HS-27A (cell line): ENCODE measurements at regions not wholly inside any gene's neighbourhood (a gene's known extent, or its start where the extent isn't known, plus 50 kb on each side); places are given as distances from the start of the nearest gene placed in this dataset.

Experiments
- DNase-seq: peaks from one replicate; pipeline ENCODE4 v3.0.0-alpha.2; 2012; ENCODE audit warnings: low read depth, missing footprints

GRCh38 chr21:27817902-27818623 lies 851.2 kb upstream of the ADAMTS5 start:
- DNase-seq = no peak

DNA sequence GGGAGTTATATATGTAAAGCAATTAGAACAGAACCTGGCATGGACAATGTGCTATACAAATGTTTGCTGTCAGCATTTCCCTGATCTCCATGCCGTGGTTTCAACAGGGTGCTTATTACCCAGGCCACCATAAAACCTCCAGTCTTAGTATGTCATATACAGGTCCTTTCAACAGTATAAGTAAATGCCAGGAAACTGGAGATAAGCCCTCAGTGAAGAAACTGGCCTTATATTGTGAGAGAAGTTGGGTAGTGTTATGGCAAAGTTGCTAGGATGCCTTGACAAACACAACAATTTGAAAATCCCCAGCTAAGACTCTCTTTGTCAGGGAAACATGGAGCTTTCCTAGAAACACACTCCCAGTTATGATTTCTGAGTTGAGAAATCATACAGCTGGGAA lies 850.2 kb upstream of the ADAMTS5 start:
- no peak for DNase-seq

- no peak for DNase-seq
Observed at GRCh38 chr21:27816301-27816700, 849.4 kb upstream of the ADAMTS5 start.

- DNase-seq = no peak
Observed at GRCh38 chr21:27814226-27814625, 847.3 kb upstream of the ADAMTS5 start.

- no peak for DNase-seq
Observed at GRCh38 chr21:27813750-27814149, 846.9 kb upstream of the ADAMTS5 start.

- DNase-seq = no peak
Observed at GRCh38 chr21:27813344-27813743, 846.5 kb upstream of the ADAMTS5 start.

DNA sequence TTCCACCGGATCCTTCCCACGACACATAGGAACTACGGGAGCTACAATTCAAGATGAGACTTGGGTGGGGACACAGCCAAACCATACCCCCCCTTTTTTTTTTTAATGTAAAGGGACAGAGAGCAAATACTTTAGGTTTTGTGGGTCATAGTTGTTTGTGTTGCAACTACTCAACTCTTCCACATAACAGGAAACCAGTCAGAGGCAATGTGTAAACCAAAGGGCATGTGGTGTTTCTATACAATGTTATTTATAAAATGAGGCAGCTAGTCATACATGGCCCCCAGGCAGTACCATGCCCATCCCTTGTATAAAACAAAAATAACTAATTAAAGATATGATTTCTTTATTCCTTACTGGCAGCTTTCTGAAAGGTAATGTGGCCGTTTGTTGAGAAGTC lies 845.4 kb upstream of the ADAMTS5 start:
- no peak for DNase-seq

DNA sequence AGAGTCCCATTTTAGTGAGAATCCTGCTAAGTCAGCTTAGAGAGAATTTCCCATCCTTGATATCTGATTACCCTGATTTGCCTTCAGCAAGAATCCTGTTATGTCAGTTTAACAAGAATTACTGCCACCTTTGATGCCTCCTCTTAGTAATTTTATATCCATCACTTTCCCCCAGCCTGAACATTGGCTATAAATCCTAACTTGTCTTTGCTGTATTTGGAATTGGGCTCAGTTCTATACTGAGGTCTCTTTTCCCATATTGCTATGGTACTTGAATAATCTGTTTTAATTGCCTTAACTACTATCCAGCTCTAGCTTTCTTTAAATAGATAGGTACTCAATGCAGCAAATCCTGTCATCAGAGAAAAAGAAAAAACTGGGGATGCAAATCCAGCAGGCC lies 842.0 kb upstream of the ADAMTS5 start:
- no peak for DNase-seq

DNA sequence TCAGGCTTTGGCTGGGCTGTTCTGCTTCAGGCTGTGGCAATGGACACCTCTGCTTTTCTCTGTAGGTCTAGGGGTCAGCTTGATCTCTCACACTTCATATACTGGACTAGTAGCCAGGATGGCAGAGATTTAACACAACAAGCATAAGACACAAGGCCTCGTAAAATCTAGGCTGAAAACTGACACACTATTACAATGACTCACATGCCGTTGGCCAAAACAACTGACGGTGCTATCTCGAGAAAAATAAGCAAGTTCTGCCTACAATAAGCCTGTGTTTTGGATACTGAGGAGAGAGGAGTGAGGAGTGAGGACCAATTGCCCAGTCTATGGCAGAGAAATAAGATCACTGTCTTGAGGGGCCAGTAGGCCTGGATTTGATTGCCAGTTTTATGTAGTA lies 840.7 kb upstream of the ADAMTS5 start:
- DNase-seq = no peak

DNA sequence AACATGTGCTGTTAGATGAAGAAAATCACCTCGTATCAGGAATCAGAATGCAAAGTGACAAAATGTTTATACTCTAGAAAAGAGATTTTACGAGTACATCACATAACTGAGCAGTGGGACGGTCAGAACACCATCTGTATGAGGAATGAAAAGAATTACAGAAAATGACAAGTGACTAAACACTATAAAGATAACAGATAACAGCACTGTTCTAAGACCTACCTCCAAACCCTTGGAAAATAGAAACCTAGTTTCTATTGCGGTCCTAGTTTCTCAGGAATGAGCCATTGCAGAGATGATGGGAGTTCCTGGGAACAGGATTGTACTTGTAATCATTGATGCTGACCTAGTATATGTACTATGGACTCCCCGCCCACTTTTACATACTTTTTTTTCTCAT lies 839.4 kb upstream of the ADAMTS5 start:
- DNase-seq = peak; percentile 34

DNA sequence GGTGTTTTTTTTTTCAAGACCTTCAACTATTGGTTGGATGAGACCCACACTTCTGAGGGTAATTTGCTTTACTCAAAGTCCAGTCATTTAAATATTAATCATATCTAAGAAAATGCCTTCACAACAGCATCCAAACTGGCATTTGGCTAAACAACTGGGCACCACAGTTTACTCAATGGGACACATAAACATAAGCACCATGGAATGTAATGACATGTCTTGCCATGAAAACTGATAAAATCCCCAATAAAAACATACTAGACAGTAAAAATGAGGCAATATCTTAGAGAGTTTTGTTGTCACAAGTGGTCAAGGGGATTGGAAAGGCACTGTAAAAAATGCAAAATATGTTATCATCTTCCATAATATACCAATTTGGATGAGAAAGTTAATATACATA lies 838.8 kb upstream of the ADAMTS5 start:
- peak; percentile 31 for DNase-seq

DNA sequence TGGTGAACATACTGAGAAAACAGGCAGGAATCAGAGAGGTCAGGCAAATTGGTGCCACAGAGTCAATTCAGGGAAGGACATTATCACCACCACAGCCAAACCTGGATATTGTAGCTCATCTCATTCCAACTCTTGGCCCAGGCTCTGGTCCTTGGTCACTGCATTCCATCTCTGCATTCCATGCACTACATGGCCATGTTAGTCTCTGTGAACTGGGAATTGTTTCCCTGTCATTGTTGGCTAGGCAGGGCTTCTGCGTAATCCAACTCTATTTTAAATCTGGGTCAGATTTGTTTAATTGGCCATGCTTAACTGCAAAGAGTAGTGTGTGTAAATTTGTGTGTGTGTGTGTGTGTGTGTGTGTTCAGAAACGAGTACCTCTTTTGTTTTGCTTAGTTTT lies 837.6 kb upstream of the ADAMTS5 start:
- no peak for DNase-seq

- no peak for DNase-seq
Observed at GRCh38 chr21:27803571-27803970, 836.7 kb upstream of the ADAMTS5 start.

DNA sequence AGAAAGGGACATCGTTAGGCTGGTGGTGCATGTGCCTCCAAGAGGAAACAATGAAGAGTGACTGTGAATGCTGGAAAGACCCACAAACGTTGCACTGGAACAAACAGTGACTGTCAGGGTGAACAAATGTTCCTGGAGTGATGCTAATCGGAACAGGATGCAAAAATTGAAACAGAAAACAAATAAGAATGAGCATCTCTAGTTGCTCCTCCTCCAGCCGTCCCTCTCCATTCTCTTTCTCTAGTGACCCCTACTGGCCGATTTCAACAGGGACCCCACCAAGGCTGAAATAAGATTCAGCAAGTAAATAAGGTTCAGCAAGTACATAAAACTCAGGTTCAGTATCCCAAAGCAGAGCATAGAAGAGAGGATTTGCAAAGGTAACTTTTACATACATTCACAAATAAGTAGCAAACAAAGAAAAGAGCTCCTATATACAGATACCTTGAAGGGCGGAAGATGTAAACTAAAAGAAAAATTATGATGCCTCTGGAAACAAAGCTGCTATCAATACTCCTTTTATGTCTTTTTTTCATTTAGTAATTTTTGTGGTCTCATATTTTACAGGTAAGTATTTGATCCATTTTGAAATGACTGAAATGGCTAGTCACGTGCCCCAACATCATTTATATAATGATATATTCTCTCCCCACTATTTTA lies 836.1 kb upstream of the ADAMTS5 start:
- DNase-seq = peak; percentile 47

DNA sequence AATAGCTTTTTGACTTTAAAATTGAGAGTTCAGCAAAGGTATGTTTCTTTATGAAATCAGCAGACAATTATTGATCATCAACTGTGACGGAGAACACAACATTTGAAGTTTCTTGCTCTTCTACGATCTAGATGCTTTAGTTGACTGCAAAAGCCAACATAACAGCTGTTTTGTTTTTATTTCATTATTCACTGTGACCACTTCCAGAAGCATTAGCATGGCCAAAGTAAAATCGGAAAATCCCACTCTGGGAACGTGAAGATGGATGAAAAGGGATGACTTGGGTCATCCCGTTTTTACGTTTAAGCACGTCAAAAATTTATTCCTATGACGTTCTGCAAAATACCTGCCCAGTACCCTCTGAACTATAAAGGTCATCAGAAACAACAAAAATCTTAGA lies 833.0 kb upstream of the ADAMTS5 start:
- DNase-seq = no peak

DNA sequence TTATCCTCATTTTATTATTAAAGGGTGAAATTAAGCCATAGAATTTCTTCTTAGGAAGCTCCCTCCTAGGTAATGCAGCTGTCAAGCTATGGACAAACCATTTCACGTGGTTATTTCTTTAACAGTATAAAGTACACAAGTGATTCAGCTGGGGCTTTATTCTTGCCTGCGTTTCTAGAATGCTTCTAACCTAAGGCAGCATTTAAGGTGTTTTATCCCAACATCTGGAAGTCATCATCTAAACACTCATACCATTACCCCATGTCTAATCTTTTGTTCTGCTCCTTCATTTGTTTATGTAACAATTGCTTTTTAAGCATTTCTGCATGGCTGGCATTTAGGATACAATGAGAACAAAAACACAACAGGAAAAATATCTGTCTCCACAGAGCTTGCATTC lies 829.2 kb upstream of the ADAMTS5 start:
- DNase-seq = no peak

- no peak for DNase-seq
Observed at GRCh38 chr21:27795418-27795817, 828.5 kb upstream of the ADAMTS5 start.

DNA sequence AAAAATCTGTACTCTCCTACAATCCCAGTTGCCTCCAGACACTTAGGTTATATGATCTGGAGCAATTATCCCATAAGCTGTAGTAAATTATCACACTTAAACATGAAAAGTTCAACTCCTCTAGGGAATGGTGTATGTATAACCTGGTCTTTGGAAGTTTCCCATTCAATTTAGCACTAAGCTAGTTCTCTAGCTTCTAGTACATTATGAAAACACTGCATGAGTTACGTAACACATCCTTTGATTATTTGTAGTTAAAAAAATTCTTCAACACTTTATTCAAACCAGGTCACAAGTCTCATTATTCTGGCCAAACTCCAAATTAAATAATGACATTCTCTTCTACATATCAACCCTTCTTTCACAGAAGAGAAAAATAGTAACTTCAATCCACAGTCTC lies 827.0 kb upstream of the ADAMTS5 start:
- no peak for DNase-seq

DNA sequence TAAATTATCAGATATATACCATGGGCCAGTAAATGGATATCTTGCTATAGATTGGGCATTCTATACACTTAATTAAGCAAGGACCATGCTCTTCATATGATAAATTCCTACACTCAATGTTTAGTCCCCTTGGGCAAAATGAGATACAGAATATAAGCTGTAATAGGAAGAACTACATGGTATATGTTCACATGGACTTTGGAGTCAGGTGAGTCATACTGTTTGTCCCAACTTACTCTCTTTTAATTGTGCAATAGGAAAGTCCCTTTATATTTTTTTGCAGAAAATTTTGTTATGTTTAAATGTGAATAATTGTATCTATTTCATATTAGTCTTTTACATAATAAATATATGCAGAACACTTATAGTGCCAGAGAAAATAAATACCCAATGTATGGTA lies 820.2 kb upstream of the ADAMTS5 start:
- DNase-seq = no peak

DNA sequence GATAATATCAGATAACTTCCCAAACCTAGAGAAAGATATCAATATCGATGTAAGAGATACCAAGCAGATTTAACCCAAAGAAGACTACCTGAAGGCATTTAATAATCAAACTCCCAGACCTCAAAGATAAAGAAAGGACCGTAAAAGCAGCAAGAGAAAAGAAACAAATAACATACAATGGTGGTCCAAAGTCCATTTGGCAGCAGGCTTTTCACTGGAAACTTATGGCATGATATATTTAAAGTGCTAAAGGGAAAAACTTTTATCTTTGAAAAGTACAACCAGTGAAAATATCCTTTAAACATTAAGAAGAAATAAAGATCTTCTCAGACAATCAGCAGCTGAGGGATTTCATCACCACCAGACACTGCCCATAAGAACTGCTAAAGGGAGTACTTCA lies 812.7 kb upstream of the ADAMTS5 start:
- DNase-seq = no peak

- no peak for DNase-seq
Observed at GRCh38 chr21:27776925-27777553, 810.2 kb upstream of the ADAMTS5 start.

GRCh38 chr21:27772816-27773215 lies 805.9 kb upstream of the ADAMTS5 start:
- no peak for DNase-seq

GRCh38 chr21:27771938-27772483 lies 805.1 kb upstream of the ADAMTS5 start:
- no peak for DNase-seq
